HUDEP-2 (cell line): ENCODE measurements at regions not wholly inside any gene's neighbourhood (a gene's known extent, or its start where the extent isn't known, plus 50 kb on each side); places are given as distances from the start of the nearest gene placed in this dataset.
"Not testable (repeated sequence)": the region's sequence is repeated elsewhere in the genome, so short reads cannot be mapped to it uniquely, and the experiment has no call there.

ENCODE experiments used
- DNase-seq, 76 experiments: peaks; one replicate each; lab custom pipeline; 2025; ENCODE audit not compliant: unreplicated experiment in 76 of 76; lab: John Stamatoyannopoulos, UW

GRCh38 chr4:126375462-126376054 is 1060.8 kb downstream of the FAT4 start:
- no peak for DNase-seq

- no peak for DNase-seq
These were observed 1071.2 kb downstream of the FAT4 start for GRCh38 chr4:126385954-126386353.

GRCh38 chr4:126386512-126386911 is 1071.8 kb downstream of the FAT4 start:
- DNase-seq = no peak

GRCh38 chr4:126395664-126396063 is 1080.9 kb downstream of the FAT4 start:
- DNase-seq = no peak

GRCh38 chr4:126396121-126396520 is 1081.4 kb downstream of the FAT4 start:
- DNase-seq = no peak

GRCh38 chr4:126396703-126397102 is 1081.9 kb downstream of the FAT4 start:
- peak in 7 of 76 experiments; percentile 0 to 24 (median 2) for DNase-seq

- no peak for DNase-seq
These were observed 1089.8 kb downstream of the FAT4 start for GRCh38 chr4:126404549-126404948.

- peak in 15 of 76 experiments; percentile 0 to 28 (median 10) for DNase-seq
These were observed 1090.7 kb downstream of the FAT4 start for GRCh38 chr4:126405369-126405982.

GRCh38 chr4:126409746-126410145 is 1095.0 kb downstream of the FAT4 start:
- DNase-seq = no peak

GRCh38 chr4:126411047-126411446 is 1096.3 kb downstream of the FAT4 start:
- no peak for DNase-seq

GRCh38 chr4:126412310-126412709 is 1097.6 kb downstream of the FAT4 start:
- not testable (repeated sequence) for DNase-seq

- no peak for DNase-seq
These were observed 1100.0 kb downstream of the FAT4 start for GRCh38 chr4:126414741-126415140.

GRCh38 chr4:126419266-126419665 is 1104.5 kb downstream of the FAT4 start:
- DNase-seq = no peak

GRCh38 chr4:126427853-126428252 is 1113.1 kb downstream of the FAT4 start:
- DNase-seq = no peak

- DNase-seq = no peak
These were observed 1116.3 kb downstream of the FAT4 start for GRCh38 chr4:126431049-126431448.

GRCh38 chr4:126435491-126435890 is 1120.7 kb downstream of the FAT4 start:
- DNase-seq = no peak

GRCh38 chr4:126440297-126440696 is 1125.5 kb downstream of the FAT4 start:
- no peak for DNase-seq

- no peak for DNase-seq
These were observed 1126.6 kb downstream of the FAT4 start for GRCh38 chr4:126441173-126442035.

GRCh38 chr4:126445596-126445995 is 1130.8 kb downstream of the FAT4 start:
- no peak for DNase-seq

- DNase-seq = no peak
These were observed 1132.2 kb downstream of the FAT4 start for GRCh38 chr4:126446917-126447316.

- DNase-seq = no peak
These were observed 1133.5 kb downstream of the FAT4 start for GRCh38 chr4:126448086-126448845.
